ENCODE measurements at regions not wholly inside any gene's neighbourhood (a gene's known extent, or its start where the extent isn't known, plus 50 kb on each side); places are given as distances from the start of the nearest gene placed in this dataset.
"Not testable (repeated sequence)": the region's sequence is repeated elsewhere in the genome, so short reads cannot be mapped to it uniquely, and the experiment has no call there.

- DNase-seq (ENCODE audit: low read depth in 2 of 2), result no peak
Observed at GRCh38 chr3:153268564-153269279, 106.7 kb downstream of the RAP2B start.

GRCh38 chr3:153269730-153270129, 107.7 kb downstream of the RAP2B start:
- DNase-seq (ENCODE audit: low read depth in 2 of 2), result no peak

DNA sequence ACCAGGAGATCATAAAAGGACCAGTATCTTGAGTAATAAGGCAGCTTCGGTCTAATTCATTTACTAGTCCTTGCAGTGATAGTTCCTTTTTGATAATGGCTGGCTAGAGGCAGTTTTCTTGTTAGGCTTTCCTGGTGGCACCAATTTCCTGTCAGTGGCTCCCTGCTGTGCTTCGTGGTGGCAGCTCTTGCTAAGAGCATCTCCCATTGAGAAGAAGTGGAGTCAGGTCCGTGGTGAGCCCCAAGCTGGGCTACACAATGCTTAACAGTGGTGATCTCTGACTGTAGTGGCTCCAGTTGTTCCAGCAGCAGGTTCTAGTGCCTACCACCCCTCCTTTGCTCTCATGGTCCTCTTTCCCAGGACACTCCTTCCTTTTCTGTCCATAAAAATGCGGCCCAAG, 111.2 kb downstream of the RAP2B start:
- no peak for DNase-seq (ENCODE audit: low read depth in 2 of 2)

- DNase-seq (ENCODE audit: low read depth in 2 of 2), result no peak
Observed at GRCh38 chr3:153273767-153274435, 111.9 kb downstream of the RAP2B start.

- no peak for DNase-seq (ENCODE audit: low read depth in 2 of 2)
Observed at GRCh38 chr3:153274561-153274960, 112.5 kb downstream of the RAP2B start.

DNA sequence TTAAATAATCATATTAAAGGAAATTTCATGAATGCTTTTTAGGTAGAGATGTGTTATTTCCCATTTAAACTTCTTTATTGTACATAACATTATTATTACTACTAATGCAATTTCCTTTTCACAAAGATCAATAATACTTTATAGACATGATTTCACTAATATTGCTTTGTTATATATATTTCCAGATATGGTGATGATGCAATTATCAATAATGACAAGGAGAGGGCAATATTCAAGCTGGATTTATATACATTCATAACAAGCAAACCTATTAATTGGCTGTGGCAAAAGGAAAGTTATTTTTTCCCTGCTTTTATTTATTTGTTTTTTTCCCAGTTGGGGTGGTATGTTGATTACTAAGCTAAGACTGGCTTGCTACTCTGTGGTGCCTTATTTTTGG, 113.5 kb downstream of the RAP2B start:
- DNase-seq (ENCODE audit: low read depth in 2 of 2), result no peak

DNA sequence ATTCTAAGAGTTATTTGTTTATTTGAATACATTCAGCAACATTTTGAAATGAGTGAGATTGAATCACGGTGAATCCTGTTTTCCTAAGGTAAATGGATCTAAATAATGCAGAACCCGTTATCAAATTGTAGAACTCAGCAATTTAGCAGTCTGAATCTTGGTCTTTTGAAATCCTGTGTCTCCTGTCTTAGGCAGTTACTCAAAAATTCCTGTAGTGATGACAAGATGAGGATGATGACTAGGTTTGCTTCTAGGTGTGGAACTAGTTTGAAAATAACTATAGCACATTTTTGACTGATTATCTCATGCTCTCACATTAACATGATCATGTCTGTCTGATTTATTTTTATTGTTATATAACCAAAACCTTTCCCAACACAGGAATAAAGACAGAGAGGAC, 115.0 kb downstream of the RAP2B start:
- no peak for DNase-seq (ENCODE audit: low read depth in 2 of 2)

- DNase-seq (ENCODE audit: low read depth in 2 of 2), result not testable (repeated sequence)
Observed at GRCh38 chr3:153281236-153281997, 119.4 kb downstream of the RAP2B start.

DNA sequence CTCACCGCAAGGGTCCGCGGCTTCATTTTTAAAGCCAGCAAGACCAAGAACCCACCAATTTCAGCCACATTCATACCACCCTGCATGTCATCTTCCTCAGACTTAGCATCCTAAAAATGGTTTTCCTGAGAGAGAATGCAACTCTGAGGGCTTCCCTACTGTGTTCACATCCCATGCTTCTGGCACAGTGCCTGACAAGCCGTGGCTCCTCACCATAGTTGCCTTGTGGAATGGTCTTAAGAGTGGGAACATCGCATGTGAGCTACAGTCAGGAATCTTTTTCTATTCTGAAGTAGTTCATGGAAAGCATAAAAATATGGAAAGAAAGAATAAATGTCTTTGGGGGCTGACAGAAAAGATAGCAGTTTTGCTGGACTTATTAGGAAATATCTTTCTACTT, 120.3 kb downstream of the RAP2B start:
- DNase-seq (ENCODE audit: low read depth in 2 of 2), result no peak

DNA sequence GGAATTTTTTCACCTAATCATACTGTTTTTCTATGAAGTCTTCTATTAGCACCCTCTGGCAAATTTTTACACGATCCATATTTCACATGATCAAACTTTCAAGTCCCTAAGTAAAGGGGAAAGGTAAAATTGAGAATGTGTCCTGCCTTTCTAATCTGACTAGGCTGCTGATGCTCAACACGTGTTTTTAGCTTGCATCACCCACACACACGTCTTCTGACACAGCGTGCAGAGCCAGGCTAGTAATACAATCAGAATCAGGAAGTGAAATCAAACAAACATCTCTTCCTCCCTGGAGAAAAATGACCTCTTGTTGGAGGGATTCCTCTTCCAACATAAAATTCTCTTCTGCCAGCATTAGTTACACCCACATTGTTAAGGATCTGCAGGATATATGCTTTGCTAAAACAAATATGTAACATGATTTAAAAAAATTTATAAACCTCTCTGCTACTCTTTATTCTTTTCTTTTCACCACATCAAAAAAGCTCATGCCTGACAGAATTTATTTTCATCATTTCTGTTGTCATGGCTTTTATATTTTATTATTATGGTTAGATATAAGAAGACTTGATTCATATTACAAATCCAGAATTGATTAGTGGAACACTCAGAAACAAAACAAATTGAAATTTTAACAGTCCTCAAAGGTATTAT, 122.4 kb downstream of the RAP2B start:
- DNase-seq (ENCODE audit: low read depth in 2 of 2), result peak; percentile 6 to 9

DNA sequence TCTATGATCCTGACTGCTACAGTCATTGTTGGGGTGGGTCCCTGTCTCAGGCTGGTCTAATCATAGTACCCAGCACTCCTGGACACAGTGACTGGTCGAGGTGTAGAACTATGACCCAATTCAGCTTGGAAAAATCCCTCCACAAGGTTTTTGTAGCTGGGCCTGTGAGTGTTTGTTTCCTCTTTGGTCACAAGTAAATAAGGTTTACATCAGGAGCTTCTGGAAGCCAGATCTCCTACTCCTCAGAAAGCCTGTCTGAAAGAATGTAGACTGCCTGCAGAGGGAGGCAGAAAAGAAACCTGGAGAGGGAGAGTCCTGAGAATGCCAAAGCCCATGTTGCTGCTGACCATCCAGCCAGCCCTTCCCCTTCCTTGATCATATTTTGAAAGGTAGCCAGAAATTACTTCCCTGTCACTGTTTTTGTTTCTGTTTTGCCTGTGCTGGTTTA, 123.2 kb downstream of the RAP2B start:
- DNase-seq (ENCODE audit: low read depth in 2 of 2), result no peak

- DNase-seq (ENCODE audit: low read depth in 2 of 2), result no peak
Observed at GRCh38 chr3:153285982-153286381, 124.0 kb downstream of the RAP2B start.

GRCh38 chr3:153287017-153287416, 125.0 kb downstream of the RAP2B start:
- DNase-seq (ENCODE audit: low read depth in 2 of 2), result no peak

GRCh38 chr3:153289334-153289808, 127.3 kb downstream of the RAP2B start:
- DNase-seq (ENCODE audit: low read depth in 2 of 2), result no peak

GRCh38 chr3:153290268-153291015, 128.4 kb downstream of the RAP2B start:
- no peak for DNase-seq (ENCODE audit: low read depth in 2 of 2)

DNA sequence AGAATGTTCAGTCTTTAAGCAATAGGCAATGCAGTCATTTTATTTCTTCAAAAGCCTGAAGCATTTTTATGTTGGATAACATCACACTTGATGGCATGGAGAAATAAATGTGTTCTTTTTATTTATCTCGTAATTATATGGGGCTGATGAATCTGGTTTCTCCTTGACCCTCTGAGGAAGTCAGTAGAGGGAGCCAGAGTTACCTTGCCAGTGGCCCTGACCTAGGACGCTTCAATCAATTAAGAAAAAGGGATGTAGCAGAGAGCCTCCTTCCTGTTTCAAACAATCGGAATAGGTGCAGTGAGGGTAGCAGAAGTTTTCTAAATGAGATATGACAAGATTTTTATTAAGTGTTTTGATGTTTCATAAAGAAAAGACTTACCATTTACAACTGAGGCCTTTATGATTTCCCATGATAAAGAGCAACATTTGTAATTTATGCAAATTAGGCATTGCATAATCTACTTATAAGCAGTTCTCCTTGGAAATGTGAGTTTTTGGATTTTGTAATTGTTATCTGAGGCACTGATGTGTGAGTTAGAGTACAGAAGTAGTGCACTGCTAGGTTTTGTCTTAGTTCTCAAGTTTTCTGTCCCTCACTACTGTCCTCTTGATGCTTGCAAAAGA, 129.1 kb downstream of the RAP2B start:
- DNase-seq (ENCODE audit: low read depth in 2 of 2), result no peak

DNA sequence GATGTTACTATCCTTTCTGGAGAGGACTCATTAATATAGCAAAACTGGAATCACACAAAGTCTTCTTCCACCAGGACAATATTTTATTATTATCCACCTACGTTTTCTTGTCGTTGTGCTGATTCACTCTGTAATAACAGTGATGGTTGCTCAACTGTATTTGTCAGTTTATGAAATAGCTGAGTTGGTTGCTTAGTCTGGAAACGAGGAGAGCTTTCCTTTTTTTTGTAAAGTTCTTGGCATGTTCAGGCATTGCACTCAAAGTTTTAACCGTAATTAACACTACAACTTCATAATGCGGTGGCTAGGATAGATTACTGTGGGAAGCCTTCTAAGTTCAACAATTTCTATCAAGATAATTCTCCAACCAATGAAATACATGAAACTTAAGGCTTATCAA, 131.2 kb downstream of the RAP2B start:
- DNase-seq (ENCODE audit: low read depth in 2 of 2), result no peak

DNA sequence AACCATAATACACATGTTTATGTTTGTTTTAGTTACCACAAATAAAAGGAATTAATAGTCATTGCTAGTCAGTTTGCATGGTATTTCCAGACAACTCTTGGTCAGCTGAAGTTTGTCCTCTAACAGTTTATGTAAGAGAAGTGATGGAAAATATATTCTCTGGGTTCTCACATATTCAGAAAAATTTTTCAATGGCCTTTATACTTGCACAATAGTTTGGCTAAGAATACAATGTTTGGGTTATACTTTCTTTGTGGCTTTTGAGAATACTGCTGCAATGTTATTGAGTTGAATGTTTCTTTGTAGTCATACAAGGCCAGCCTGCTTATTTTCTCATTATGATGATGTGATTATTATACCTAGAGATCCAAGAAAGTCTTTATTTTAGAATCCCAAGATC, 133.9 kb downstream of the RAP2B start:
- DNase-seq (ENCODE audit: low read depth in 2 of 2), result no peak

- DNase-seq (ENCODE audit: low read depth in 2 of 2), result no peak
Observed at GRCh38 chr3:153305189-153305588, 143.2 kb downstream of the RAP2B start.

DNA sequence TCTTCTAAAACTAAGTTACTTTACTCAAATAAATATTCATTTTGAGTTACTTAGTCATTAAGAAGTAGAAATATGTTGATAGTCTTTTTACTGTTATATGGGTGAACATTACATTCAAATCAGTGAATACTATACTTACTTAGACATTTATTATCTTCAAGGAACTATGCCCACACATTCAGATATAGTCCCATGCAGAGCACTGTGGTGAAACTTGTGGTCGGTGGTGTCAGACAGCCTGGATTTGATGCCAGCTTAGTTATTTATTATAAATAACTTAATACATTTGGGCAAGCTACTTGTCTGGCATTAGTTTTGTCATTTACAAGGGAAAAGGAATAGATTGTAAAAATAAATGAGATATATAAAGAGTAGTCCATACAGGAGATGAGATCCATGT, 149.5 kb downstream of the RAP2B start:
- DNase-seq (ENCODE audit: low read depth in 2 of 2), result no peak

All from stimulated activated CD8-positive, alpha-beta memory T cell treated with anti-CD3 and anti-CD28 coated beads, Interleukin-15, amount 100 ng/mL, for 48 hours (primary cell).